CD4-positive, CD25-positive, alpha-beta regulatory T cell (primary cell): ENCODE measurements at regions not wholly inside any gene's neighbourhood (a gene's known extent, or its start where the extent isn't known, plus 50 kb on each side); places are given as distances from the start of the nearest gene placed in this dataset.
"Not testable (repeated sequence)": the region's sequence is repeated elsewhere in the genome, so short reads cannot be mapped to it uniquely, and the experiment has no call there.

ENCODE experiments used
- ATAC-seq, 2 donors: fragments of 150-1000 bp; cut with Tn5 transposase; one replicate each; pipeline ENCODE4 v1.10.0; 2021; ENCODE audit warnings: low read depth in 2 of 2, moderate number of reproducible peaks in 2 of 2, moderate library complexity in 1 of 2
- DNase-seq, 3 donors: peaks; one replicate each; pipeline versions ENCODE4 v3.0.0 to v3.0.0-alpha.2; 2012 to 2022; ENCODE audit warnings: mixed read lengths in 1 of 3
- H3K27ac ChIP-seq: one replicate; pipeline ENCODE4 v1.7.0; 2013; ENCODE audit warnings: mild to moderate bottlenecking, low read length; ENCODE audit not compliant: insufficient read depth, poor library complexity, severe bottlenecking
- H3K27me3 ChIP-seq: one replicate; pipeline ENCODE4 v1.7.0; 2013; ENCODE audit warnings: low read length; ENCODE audit not compliant: control insufficient read depth, insufficient read depth
- H3K36me3 ChIP-seq: one replicate; pipeline ENCODE4 v1.7.0; 2013; ENCODE audit warnings: mild to moderate bottlenecking, low read length, moderate library complexity; ENCODE audit not compliant: control insufficient read depth, insufficient read depth
- H3K4me1 ChIP-seq: 2 replicates; pipeline ENCODE4 v1.7.0; 2013; ENCODE audit warnings: mild to moderate bottlenecking, low read length; ENCODE audit not compliant: insufficient read depth, control insufficient read depth, poor library complexity, severe bottlenecking
- H3K4me3 ChIP-seq: one replicate; pipeline ENCODE4 v1.7.0; 2013; ENCODE audit warnings: low read depth, mild to moderate bottlenecking, low read length, moderate library complexity
- H3K9me3 ChIP-seq, 2 experiments: 1 replicate in 1 of 2; 2 replicates in 1 of 2; pipeline ENCODE4 v1.7.0; 2013; ENCODE audit warnings: low read length in 2 of 2, mild to moderate bottlenecking in 1 of 2, moderate library complexity in 1 of 2; ENCODE audit not compliant: control insufficient read depth in 2 of 2
- H3K27ac Mint-ChIP-seq, 3 donors: one replicate each; pipeline ENCODE4 v1.8.0; 2020 to 2022; ENCODE audit warnings: mild to moderate bottlenecking in 3 of 3, mixed read lengths in 3 of 3, moderate library complexity in 2 of 3
- H3K27me3 Mint-ChIP-seq: one replicate; pipeline ENCODE4 v1.8.0; 2022; ENCODE audit warnings: mild to moderate bottlenecking, mixed read lengths
- H3K36me3 Mint-ChIP-seq: one replicate; pipeline ENCODE4 v1.8.0; 2020; ENCODE audit warnings: mixed read lengths
- H3K4me1 Mint-ChIP-seq, 4 donors: one replicate each; pipeline ENCODE4 v1.8.0; 2020 to 2022; ENCODE audit warnings: mixed read lengths in 4 of 4, mild to moderate bottlenecking in 1 of 4
- H3K4me3 Mint-ChIP-seq, 4 donors: one replicate each; pipeline ENCODE4 v1.8.0; 2020 to 2022; ENCODE audit warnings: mild to moderate bottlenecking in 4 of 4, mixed read lengths in 4 of 4, moderate library complexity in 3 of 4
- H3K9me3 Mint-ChIP-seq, 7 donors: one replicate each; pipeline ENCODE4 v1.8.0; 2020 to 2022; ENCODE audit warnings: mixed read lengths in 7 of 7, mild to moderate bottlenecking in 3 of 7, moderate library complexity in 2 of 7

- ATAC-seq (no peak), DNase-seq (no peak)
- H3K4me3 Mint-ChIP-seq, result no peak overlapping the region
- no peak overlapping the region for H3K27ac ChIP-seq
- no peaks in the 10 kb centered on the region for H3K36me3 ChIP-seq
- H3K4me1 ChIP-seq, result no peaks in the 10 kb centered on the region
- H3K27me3 ChIP-seq, result no peaks in the 10 kb centered on the region
- no peaks in the 10 kb centered on the region for H3K4me1 Mint-ChIP-seq
- no peaks in the 10 kb centered on the region for H3K27me3 Mint-ChIP-seq
- peaks cover 9 to 21% of the 10 kb centered on the region in 2 experiments for H3K9me3 ChIP-seq
- H3K36me3 Mint-ChIP-seq, result no peaks in the 10 kb centered on the region
- H3K27ac Mint-ChIP-seq, result peak overlapping the region in 1 of 3 donors; percentile 91
- H3K9me3 Mint-ChIP-seq, result peaks cover 3 to 38% (median 15%) of the 10 kb centered on the region in 7 donors
- no peak overlapping the region for H3K4me3 ChIP-seq
Measured at GRCh38 chr6:91886183-91886795, 1299.4 kb upstream of the MAP3K7 start.

- not testable (repeated sequence) for H3K4me3 Mint-ChIP-seq, H3K4me1 ChIP-seq, H3K4me3 ChIP-seq, H3K27me3 Mint-ChIP-seq, H3K36me3 ChIP-seq, H3K27ac ChIP-seq, ATAC-seq, DNase-seq, H3K4me1 Mint-ChIP-seq, H3K36me3 Mint-ChIP-seq, H3K27me3 ChIP-seq, H3K27ac Mint-ChIP-seq
- peaks cover 6 to 18% of the 10 kb centered on the region in 2 experiments for H3K9me3 ChIP-seq
- H3K9me3 Mint-ChIP-seq, result peaks cover 2 to 33% (median 10%) of the 10 kb centered on the region in 7 donors
Measured at GRCh38 chr6:91881791-91882190, 1294.9 kb upstream of the MAP3K7 start.

GRCh38 chr6:91879386-91879995 lies 1292.6 kb upstream of the MAP3K7 start:
- no peak overlapping the region for H3K27ac ChIP-seq
- Mint-ChIP-seq H3K27ac (no peak overlapping the region), H3K4me1 (no peaks in the 10 kb centered on the region), H3K36me3 (no peaks in the 10 kb centered on the region), H3K9me3 (peaks cover 2 to 23% (median 8%) of the 10 kb centered on the region in 7 donors), H3K27me3 (no peaks in the 10 kb centered on the region), H3K4me3 (no peak overlapping the region)
- peaks cover 0 to 2% of the 10 kb centered on the region in 2 experiments for H3K9me3 ChIP-seq
- DNase-seq, result no peak
- H3K27me3 ChIP-seq, result no peaks in the 10 kb centered on the region
- H3K36me3 ChIP-seq, result no peaks in the 10 kb centered on the region
- no peak for ATAC-seq
- H3K4me1 ChIP-seq, result no peaks in the 10 kb centered on the region
- no peak overlapping the region for H3K4me3 ChIP-seq

GRCh38 chr6:91877994-91878393 lies 1291.1 kb upstream of the MAP3K7 start:
- Histone ChIP-seq H3K27ac (no peak overlapping the region), H3K36me3 (no peaks in the 10 kb centered on the region), H3K27me3 (no peaks in the 10 kb centered on the region), H3K4me3 (no peak overlapping the region), H3K9me3 (no peaks in the 10 kb centered on the region), H3K4me1 (no peaks in the 10 kb centered on the region)
- DNase-seq (no peak), ATAC-seq (no peak)
- Mint-ChIP-seq H3K4me1 (no peaks in the 10 kb centered on the region), H3K36me3 (no peaks in the 10 kb centered on the region), H3K27me3 (no peaks in the 10 kb centered on the region), H3K27ac (no peak overlapping the region), H3K4me3 (no peak overlapping the region), H3K9me3 (peaks cover 5 to 19% (median 10%) of the 10 kb centered on the region in 7 donors)

GRCh38 chr6:91874971-91875370 lies 1288.1 kb upstream of the MAP3K7 start:
- ATAC-seq (no peak), DNase-seq (no peak)
- no peaks in the 10 kb centered on the region for H3K27me3 ChIP-seq
- Mint-ChIP-seq H3K9me3 (peaks cover 3 to 17% (median 8%) of the 10 kb centered on the region in 7 donors), H3K4me3 (no peak overlapping the region), H3K27me3 (no peaks in the 10 kb centered on the region), H3K4me1 (no peaks in the 10 kb centered on the region), H3K27ac (no peak overlapping the region), H3K36me3 (no peaks in the 10 kb centered on the region)
- no peaks in the 10 kb centered on the region for H3K36me3 ChIP-seq
- no peak overlapping the region for H3K4me3 ChIP-seq
- H3K27ac ChIP-seq, result no peak overlapping the region
- H3K9me3 ChIP-seq, result no peaks in the 10 kb centered on the region
- H3K4me1 ChIP-seq, result no peaks in the 10 kb centered on the region

- Mint-ChIP-seq H3K4me3 (no peak overlapping the region), H3K4me1 (no peaks in the 10 kb centered on the region), H3K9me3 (peaks cover 3 to 19% (median 9%) of the 10 kb centered on the region in 7 donors), H3K27ac (no peak overlapping the region), H3K27me3 (no peaks in the 10 kb centered on the region), H3K36me3 (no peaks in the 10 kb centered on the region)
- Histone ChIP-seq H3K27me3 (no peaks in the 10 kb centered on the region), H3K36me3 (no peaks in the 10 kb centered on the region), H3K27ac (no peak overlapping the region), H3K9me3 (no peaks in the 10 kb centered on the region), H3K4me1 (no peaks in the 10 kb centered on the region), H3K4me3 (no peak overlapping the region)
- no peak for DNase-seq
- ATAC-seq, result no peak
Measured at GRCh38 chr6:91868539-91869202, 1281.8 kb upstream of the MAP3K7 start.

GRCh38 chr6:91865889-91866288 lies 1279.0 kb upstream of the MAP3K7 start:
- no peaks in the 10 kb centered on the region for H3K36me3 ChIP-seq
- Mint-ChIP-seq H3K4me3 (no peak overlapping the region), H3K27me3 (no peaks in the 10 kb centered on the region), H3K27ac (no peak overlapping the region), H3K9me3 (peaks cover 0 to 14% (median 7%) of the 10 kb centered on the region in 7 donors), H3K4me1 (no peaks in the 10 kb centered on the region), H3K36me3 (no peaks in the 10 kb centered on the region)
- ATAC-seq (no peak), DNase-seq (no peak)
- H3K9me3 ChIP-seq, result no peaks in the 10 kb centered on the region
- H3K4me1 ChIP-seq, result no peaks in the 10 kb centered on the region
- no peak overlapping the region for H3K4me3 ChIP-seq
- H3K27me3 ChIP-seq, result no peaks in the 10 kb centered on the region
- H3K27ac ChIP-seq, result no peak overlapping the region
